ENCODE measurements at regions not wholly inside any gene's neighbourhood (a gene's known extent, or its start where the extent isn't known, plus 50 kb on each side); places are given as distances from the start of the nearest gene placed in this dataset.
"Not testable (repeated sequence)": the region's sequence is repeated elsewhere in the genome, so short reads cannot be mapped to it uniquely, and the experiment has no call there.

DNA sequence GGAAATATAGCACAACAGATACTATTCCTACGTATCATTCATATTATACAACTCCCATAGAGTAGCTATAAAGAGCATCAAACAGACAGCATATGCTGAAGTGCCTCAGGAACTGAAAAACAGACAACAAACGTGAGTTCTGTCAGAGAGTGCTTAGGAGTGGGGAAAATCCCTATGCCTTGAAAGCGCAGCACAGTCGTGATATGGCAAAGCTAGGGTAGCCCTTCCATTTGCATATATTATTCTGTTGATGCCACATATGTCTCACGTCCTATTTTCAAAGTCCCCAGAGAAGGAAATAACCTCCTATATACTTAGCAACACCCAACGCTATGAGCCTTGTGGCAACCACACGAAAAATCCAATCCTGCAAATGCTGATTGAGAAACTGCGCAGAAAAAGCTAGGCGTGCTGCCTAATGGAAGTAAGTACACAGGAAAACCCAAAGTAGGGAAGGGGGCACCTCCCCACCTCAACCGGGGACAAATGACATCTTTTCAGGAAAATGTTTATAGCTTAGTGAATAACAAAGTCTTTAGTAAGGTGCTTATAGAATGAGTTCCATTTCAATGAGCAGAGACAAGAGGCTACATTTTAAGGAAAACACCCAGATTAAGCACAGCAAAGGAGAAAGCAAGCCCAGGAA lies 105.1 kb downstream of the MED10 start:
- DNase-seq: no peak

- DNase-seq: peak; percentile 15
Measured at GRCh38 chr5:6269925-6270324, 108.4 kb downstream of the MED10 start.

DNA sequence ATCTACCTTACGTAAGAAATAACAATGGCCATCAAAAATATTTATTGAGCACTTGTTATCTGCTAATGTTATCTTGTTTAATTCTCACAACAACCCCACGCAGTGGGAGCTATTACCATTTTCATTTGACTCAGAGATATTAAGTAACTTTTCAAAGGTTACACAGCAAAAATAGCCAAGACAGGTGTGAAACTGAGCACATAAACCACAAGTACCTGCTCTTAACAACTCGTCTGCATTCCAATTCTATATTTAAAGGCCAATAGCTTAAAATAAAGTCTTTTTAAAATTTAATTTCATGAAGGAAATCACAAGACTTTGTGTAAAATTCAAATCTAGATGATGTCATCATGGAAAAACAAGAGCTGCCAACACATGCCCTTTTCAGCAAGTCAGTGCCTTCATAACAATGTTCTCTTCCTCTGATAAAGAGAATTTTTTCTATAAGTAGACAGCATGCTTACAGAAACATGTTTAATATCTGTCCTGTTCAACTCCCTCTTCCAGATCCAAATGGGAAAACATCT lies 111.6 kb downstream of the MED10 start:
- no peak for DNase-seq

GRCh38 chr5:6264394-6264793 lies 114.0 kb downstream of the MED10 start:
- peak; percentile 8 for DNase-seq

DNA sequence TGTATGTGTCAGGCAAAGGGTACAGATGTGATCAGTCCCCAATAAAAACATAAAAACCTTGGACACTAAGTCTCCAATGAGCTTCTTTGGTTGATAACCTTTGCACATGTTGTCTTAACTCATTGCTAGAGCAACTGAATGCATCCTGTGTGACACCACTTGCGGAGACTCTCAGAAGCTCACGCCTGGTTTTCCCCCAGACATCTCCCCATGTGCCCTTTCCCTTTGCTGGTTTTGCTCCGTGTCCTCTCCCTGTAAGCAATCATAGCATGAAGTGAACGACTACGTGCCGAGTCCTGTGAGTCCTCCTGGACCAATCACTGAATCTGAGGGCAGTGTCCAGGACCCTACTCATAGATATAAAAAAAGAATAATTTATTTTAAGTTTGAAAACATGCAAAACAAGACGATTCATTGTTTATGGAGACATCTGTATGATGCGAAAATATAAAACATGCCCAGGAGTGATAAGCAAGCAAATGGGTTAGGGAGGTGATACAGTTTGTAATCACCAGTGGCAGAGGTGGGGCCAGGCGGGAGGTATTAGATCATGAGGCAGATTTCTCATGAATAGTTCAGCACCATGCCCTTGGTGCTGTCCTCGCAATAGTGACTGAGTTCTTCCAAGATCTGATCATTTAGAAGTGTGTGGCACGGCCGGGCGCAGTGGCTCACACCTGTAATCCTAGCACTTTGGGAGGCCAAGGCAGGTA lies 115.5 kb downstream of the MED10 start:
- DNase-seq: no peak

DNA sequence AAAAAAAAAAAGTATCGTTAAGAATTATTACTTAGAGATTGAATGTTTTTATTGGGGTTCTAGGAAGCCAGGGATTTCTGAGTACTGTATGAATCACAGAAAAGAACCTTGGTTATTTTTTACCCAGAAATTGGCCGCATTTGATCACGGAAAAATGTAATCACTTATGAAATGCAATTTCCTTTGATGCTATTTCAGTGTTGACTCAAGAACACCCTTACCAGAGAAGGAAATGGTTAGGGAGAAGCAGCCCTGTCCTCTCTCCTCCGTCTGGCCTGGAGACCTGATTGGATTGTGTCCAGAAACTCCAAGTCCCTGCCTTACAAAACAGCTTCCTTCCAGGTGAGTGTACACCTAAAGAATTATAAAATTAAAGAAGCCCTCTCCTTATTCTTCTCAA lies 116.7 kb downstream of the MED10 start:
- no peak for DNase-seq

DNA sequence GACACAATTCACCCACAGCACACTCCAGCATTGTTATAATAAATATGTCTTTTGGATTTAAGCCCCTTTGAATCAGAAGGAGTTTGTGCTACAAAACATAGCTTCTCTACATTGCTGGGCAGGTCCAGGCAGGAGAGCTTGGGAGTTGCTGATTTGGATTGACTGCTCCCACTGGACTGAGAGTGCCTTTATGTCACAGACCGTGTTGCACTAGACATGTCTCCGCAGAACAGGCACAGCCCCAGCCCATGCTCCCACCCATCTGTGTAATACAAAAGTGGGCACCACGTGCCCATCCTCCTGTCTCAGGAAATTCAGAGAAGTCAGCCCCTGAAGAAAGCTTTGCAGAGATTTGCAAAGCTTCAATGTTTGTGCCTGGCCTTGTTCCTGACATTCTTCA lies 117.1 kb downstream of the MED10 start:
- DNase-seq: no peak

- no peak for DNase-seq
Measured at GRCh38 chr5:6260846-6261245, 117.5 kb downstream of the MED10 start.

DNA sequence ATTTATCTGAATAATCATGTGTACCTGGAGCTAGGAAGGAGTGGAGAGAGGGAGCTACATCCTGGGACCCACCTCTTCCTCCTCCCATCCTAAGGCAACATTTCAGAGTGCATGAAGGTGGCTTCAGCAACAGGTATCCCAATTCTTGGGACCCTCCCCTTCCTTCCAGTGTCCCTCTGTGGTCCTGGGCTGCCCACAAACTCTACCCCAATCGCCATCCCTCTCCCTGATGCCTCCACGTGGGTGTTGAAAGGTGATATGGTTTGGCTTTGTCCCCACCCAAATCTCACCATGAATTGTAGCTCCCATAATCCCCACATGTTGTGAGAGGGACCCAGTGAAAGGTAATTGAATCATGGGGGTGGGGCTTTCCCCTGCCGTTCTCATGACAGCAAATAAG lies 121.4 kb downstream of the MED10 start:
- DNase-seq: no peak

- DNase-seq: no peak
Measured at GRCh38 chr5:6255956-6256355, 122.4 kb downstream of the MED10 start.

- DNase-seq: no peak
Measured at GRCh38 chr5:6253846-6254245, 124.5 kb downstream of the MED10 start.

- no peak for DNase-seq
Measured at GRCh38 chr5:6253281-6253680, 125.1 kb downstream of the MED10 start.

GRCh38 chr5:6252581-6252980 lies 125.8 kb downstream of the MED10 start:
- no peak for DNase-seq

DNA sequence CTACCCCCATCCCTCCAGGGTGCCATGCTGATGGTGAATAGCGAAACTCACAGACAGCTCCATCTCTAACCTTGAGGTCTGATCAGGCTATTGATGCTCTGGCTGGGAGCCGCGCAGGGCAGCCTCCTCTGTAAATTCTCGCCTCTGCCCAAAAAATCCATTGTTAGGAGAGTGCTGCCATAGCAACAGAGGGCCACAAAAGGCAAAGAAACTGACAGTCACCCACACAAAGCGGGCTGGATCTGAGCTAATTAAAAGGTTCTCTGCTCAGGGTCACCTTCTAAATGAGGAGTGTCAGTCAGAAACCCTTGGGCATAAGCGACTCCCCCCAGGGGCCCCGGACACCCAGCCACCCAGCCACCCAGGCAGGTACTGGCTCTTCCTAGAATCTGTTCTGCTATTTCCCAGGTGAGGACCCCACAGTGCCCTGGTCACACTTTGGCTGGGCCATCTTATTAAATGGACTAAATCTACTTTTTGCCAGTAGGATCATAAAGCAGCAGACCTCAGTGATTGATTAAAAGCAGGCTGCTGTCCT lies 126.7 kb downstream of the MED10 start:
- DNase-seq: no peak

GRCh38 chr5:6250121-6250520 lies 128.2 kb downstream of the MED10 start:
- no peak for DNase-seq

GRCh38 chr5:6248132-6248531 lies 130.2 kb downstream of the MED10 start:
- no peak for DNase-seq

DNA sequence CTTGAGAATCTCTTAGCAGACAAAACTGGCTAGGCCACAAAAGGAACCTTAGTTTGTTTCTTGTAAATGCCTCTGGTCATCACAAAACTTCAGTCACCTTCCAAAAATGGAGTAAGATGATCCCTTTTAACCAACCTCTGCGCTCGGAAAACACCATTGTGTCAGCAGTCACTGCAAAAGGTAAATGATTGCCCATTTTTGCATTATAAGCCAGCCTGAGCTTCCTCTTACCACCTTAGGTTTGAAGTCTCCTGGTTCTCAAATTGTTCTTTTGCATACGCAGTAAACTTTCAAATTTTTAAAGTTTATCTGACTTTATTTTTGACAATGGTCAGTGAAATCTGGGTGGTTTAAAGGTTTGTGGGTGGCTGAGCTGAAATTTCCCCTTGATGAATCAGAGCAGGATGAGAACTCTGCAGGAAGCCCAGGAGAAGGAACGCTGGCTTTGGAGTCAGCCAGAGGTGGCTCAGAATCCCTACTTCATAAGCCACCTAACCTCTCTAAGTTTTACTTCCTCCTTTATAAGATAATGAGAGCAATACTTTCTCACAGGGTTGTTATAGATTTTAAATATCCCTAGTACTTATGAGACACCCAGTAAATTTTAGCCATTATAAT lies 131.4 kb downstream of the MED10 start:
- no peak for DNase-seq

DNA sequence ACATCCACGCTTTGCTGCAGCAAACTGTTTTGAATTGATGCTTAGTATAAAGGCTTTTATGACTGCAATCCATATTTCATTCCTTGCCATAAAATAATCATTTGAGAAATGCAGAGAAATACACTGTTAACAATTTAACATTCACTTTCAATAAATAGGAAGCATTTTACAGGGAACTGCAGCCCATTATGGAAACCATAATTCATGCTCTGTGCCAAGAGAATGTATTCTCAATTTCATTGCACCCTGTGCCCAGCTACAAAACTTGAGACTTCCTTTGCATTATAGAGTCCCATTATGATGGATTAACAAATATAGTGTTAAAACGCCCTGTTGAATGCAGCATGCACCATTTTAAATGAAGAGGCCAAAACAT lies 134.0 kb downstream of the MED10 start:
- no peak for DNase-seq

- DNase-seq: no peak
Measured at GRCh38 chr5:6243706-6244338, 134.5 kb downstream of the MED10 start.

DNA sequence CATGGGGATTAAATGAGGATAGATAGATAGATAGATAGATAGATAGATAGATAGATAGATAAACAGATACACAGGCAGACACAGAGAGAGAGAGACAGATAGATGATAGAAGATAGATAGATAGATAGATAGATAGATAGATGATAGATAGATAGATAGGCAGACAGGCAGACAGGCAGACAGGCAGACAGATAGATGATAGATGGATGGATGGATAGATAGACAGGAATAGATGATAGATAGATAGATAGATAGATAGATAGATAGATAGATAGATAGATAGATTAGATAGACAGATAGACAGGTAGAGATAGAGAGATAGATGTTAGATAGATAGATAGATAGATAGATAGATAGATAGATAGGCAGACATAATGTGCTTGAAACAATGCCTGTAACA lies 137.3 kb downstream of the MED10 start:
- not testable (repeated sequence) for DNase-seq

- DNase-seq: no peak
Measured at GRCh38 chr5:6236858-6237481, 141.4 kb downstream of the MED10 start.

- DNase-seq: no peak
Measured at GRCh38 chr5:6236170-6236793, 142.1 kb downstream of the MED10 start.

- DNase-seq: no peak
Measured at GRCh38 chr5:6235726-6236125, 142.6 kb downstream of the MED10 start.
